ENCODE measurements at regions not wholly inside any gene's neighbourhood (a gene's known extent, or its start where the extent isn't known, plus 50 kb on each side); places are given as distances from the start of the nearest gene placed in this dataset.

- TF ChIP-seq POLR2A (IDR thresholded peaks at IDR 0.05) = no peak
- TF ChIP-seq, protein P1, sequence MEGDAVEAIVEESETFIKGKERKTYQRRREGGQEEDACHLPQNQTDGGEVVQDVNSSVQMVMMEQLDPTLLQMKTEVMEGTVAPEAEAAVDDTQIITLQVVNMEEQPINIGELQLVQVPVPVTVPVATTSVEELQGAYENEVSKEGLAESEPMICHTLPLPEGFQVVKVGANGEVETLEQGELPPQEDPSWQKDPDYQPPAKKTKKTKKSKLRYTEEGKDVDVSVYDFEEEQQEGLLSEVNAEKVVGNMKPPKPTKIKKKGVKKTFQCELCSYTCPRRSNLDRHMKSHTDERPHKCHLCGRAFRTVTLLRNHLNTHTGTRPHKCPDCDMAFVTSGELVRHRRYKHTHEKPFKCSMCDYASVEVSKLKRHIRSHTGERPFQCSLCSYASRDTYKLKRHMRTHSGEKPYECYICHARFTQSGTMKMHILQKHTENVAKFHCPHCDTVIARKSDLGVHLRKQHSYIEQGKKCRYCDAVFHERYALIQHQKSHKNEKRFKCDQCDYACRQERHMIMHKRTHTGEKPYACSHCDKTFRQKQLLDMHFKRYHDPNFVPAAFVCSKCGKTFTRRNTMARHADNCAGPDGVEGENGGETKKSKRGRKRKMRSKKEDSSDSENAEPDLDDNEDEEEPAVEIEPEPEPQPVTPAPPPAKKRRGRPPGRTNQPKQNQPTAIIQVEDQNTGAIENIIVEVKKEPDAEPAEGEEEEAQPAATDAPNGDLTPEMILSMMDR (IDR thresholded peaks at IDR 0.05) = no peak
Measured at GRCh38 chr1:40921522-40921921, 58.0 kb upstream of the CTPS1 start.

Data from body of pancreas (tissue), 4 donors.